GM18508 (cell line): ENCODE measurements at regions not wholly inside any gene's neighbourhood (a gene's known extent, or its start where the extent isn't known, plus 50 kb on each side); places are given as distances from the start of the nearest gene placed in this dataset.
"Not testable (repeated sequence)": the region's sequence is repeated elsewhere in the genome, so short reads cannot be mapped to it uniquely, and the experiment has no call there.

Experiments
- ATAC-seq: cut with Tn5 transposase; IDR thresholded peaks from one replicate; pipeline ENCODE4 v1.9.1; 2021; ENCODE audit warnings: moderate number of reproducible peaks; ENCODE audit not compliant: insufficient read depth, unreplicated experiment

GRCh38 chr6:40656772-40657171 lies 69.6 kb upstream of the LRFN2 start:
- ATAC-seq = not testable (repeated sequence)

- ATAC-seq = no peak
These were observed 67.7 kb upstream of the LRFN2 start for GRCh38 chr6:40654828-40655227.

GRCh38 chr6:40645043-40645442 lies 57.9 kb upstream of the LRFN2 start:
- ATAC-seq = no peak

DNA sequence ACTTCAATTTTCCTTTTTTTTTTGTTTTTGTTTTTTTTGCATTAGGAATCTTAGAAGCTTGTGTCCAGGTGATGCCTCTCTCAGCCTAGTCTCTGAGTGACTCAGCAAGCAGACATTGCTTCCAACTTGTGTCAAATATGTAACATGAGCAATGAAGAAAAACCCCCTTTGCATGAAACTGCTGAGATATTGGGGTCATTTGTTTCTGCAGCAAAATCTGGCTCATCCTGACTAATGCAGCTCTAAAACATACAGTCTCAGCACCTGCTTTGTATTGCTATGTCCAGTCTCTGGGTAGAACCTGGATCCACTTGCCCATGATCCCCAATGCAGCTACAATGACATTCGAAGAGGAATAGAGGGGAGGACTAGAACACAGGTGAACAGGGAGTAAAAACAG lies 55.7 kb upstream of the LRFN2 start:
- no peak for ATAC-seq

DNA sequence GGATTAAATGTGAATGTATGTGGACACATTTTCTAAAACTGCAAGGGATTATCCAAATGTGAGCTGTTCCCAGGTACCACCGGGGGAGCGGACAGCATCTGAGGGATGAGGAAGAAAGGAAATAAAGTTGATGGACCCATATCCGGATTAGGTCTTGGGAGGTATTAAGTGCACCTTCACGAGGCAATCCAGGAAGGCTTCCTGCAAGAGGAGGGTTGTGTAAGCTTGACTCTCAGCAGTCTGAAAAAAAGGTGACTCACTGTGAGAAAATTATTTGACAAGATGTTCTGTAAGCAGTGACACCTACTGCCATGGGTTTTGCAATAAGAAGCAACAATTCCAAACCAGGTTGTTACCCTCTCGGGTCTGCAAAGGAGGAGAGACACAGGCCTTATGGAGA lies 55.0 kb upstream of the LRFN2 start:
- no peak for ATAC-seq

DNA sequence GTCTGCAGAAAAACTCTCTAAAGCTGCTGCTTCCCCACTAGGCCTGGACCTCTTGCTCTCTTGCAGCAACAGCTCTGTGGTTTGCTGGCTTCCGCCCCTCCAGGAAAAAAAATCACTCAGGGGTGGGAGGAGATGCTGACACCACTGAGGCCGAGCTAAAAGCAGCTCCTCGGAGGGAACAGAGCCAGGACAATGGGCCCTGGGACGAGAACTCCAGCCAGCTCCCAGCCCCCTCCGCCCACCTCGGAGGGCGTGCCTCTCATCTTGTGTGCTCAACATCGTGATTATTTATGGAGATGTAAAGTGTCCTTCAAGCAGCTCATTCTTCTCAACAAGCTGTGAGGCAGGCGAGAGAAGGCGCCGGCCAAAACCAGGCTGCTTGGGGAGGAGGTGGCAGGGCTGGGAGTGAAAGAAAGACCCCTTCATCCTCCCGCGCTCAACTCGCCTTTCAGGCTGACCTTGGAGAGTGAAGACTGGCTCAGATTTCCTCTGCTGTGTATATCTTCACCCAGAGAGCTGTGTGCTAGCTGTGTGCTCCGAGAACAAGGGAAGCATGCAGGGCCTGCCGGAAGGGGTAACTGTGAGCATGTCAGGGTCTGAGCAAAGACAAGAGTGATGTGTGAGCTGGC lies 53.5 kb upstream of the LRFN2 start:
- no peak for ATAC-seq
